Activated CD4-positive, alpha-beta T cell treated with anti-CD3 and anti-CD28 coated beads, Interleukin-2, Interleukin-6, amounts not matched to agents 100 ng/mL and 50 ng/mL, durations not matched to agents 16 hours and 8 hours (primary cell): ENCODE measurements at regions not wholly inside any gene's neighbourhood (a gene's known extent, or its start where the extent isn't known, plus 50 kb on each side); places are given as distances from the start of the nearest gene placed in this dataset.

Experiments used
- DNase-seq: peaks from one replicate; pipeline ENCODE4 v3.0.0-alpha.2; 2020

DNA sequence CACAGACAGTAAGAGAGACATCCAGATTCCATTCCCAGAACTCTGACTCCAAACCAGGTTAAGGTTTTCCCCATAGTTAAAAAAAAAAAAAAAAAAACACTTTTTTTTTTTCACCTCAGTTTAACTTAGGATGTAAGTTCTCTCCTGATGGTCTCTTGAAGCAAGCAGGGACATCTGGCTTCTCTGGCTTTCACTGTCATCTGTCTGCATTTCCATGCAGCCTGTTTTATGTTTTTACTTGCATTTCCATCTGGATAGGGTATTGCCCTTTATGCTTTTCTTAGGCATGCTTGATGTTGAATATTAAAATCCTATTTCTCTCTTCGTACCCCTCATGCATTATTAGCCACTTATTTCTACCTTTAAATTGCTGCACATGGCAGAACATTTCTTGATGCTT is 135.3 kb upstream of the WWC1 start:
- no peak for DNase-seq

- no peak for DNase-seq
Measured at GRCh38 chr5:168157141-168157540, 134.3 kb upstream of the WWC1 start.

GRCh38 chr5:168159425-168159824 is 132.0 kb upstream of the WWC1 start:
- DNase-seq: no peak

GRCh38 chr5:168162464-168162863 is 129.0 kb upstream of the WWC1 start:
- no peak for DNase-seq

DNA sequence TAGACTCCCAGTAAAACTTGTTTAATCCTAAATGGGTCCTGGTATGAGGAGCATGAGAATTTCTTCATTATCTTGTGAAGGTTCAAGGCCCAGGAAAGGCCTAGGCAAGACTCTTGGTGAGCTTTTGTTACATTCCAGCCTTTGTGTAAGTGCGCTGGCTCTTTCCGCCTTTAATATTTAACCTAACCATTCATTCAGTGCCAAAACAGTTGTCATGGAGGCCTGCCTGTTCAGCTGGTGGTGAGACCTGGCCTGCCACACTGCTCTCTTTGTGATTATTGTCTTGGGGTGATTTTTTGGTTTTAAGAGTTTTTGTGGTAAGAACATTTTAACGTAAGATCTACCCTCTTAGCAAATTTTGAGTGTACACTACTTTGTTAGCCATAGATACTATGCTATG is 127.5 kb upstream of the WWC1 start:
- DNase-seq: no peak

- no peak for DNase-seq
Measured at GRCh38 chr5:168165221-168165914, 126.1 kb upstream of the WWC1 start.

- no peak for DNase-seq
Measured at GRCh38 chr5:168165977-168166376, 125.5 kb upstream of the WWC1 start.

DNA sequence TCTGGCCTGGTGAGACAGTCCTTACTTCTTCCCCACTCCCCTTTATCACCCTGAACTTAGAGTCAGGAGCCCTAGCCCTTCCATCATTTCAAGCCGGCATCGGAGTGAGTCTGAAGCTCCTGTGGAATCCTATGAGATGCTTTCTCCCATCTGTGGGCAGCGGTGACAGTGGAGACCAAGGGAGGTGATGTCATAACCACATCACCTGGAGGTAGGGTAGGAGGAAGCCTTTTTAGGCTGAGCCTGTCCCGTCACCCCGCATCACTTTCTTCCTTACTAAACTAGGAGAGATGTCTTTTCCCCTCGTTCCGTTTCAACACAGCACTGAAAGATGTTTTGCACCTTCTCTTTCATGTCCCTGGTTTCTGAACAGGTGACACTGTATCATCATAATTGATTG is 124.1 kb upstream of the WWC1 start:
- DNase-seq: no peak

- DNase-seq: no peak
Measured at GRCh38 chr5:168168978-168169698, 122.3 kb upstream of the WWC1 start.

DNA sequence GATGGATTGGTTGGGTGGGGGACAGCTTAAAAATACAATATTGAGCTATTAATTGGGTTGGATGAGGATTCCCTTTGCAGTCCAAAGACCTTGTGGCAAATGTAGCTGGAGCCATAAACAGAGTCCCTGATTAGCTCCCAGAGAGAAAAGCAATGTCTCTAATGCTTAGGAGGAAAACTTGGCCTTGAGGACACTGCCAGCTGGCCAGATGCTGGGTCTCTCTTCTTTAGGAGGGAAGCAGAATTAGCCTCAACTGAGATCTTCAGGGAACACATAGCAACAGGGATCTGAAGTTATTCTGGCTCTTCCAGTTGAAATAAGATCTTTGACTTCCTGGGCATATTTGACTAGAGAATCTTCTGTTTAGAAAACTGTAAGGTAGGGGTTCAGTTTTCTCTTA is 121.7 kb upstream of the WWC1 start:
- DNase-seq: no peak

- no peak for DNase-seq
Measured at GRCh38 chr5:168171901-168172759, 119.3 kb upstream of the WWC1 start.

- no peak for DNase-seq
Measured at GRCh38 chr5:168172760-168173223, 118.7 kb upstream of the WWC1 start.

- DNase-seq: no peak
Measured at GRCh38 chr5:168174376-168174775, 117.1 kb upstream of the WWC1 start.

DNA sequence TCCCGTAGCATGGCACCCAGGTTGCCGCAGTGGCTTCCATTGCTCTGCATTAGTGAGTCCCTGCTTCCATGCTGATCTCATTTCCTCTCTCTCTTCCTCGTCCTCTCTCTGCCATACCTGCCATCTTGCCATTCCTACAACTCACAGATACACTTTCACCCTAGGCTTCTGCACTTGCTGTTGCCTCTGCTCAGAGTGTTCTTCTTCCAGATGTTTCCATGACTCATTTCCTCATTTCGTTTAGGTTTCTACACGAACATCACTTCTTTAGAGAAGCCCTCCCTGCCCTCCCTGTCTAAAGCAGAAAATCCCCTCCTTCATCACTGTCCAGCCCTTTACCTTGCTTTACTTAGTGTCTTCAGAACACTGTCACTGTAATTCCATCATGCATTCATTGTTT is 115.2 kb upstream of the WWC1 start:
- DNase-seq: no peak

- DNase-seq: no peak
Measured at GRCh38 chr5:168176941-168177340, 114.5 kb upstream of the WWC1 start.

GRCh38 chr5:168177831-168178450 is 113.5 kb upstream of the WWC1 start:
- DNase-seq: no peak

GRCh38 chr5:168179192-168179593 is 112.3 kb upstream of the WWC1 start:
- DNase-seq: no peak

- DNase-seq: no peak
Measured at GRCh38 chr5:168182269-168182668, 109.2 kb upstream of the WWC1 start.

GRCh38 chr5:168184103-168184502 is 107.3 kb upstream of the WWC1 start:
- DNase-seq: no peak

DNA sequence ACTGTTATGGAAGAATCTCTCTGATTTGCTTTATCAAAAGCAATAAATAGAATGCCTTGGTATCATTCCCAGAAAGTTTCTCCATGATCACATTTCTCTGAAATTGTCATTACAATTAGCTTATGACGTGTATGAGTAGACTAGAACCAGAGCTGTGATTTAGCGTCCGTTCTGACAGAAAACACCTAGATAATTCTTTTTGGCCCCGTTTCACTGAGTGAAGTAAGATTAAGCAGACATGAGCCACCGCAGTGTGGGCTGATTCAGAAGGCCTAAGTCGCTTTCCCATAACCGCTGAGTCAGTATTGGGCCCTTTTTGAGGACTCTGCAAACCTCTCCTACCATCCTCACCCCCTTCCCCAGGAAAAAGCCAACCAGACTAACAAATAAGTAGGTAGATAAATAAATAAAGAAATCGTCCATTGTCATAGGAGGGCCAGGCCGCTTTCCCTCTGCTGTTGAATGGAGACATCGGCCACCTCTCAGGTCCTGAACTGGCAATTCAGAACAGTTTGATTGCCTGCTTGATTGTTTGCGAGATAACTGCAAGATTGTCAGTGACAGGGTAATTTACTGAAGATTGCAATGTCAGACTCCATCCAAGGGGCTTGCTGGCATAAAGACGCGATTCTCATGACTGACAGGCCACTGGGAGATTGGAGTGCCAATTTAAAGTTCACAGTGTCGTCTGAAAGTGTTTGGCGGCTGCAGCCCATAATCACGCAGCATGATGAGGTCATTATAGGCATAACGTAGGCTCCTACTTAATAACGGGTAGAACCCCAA is 105.0 kb upstream of the WWC1 start:
- DNase-seq: no peak

- no peak for DNase-seq
Measured at GRCh38 chr5:168187614-168188013, 103.8 kb upstream of the WWC1 start.

DNA sequence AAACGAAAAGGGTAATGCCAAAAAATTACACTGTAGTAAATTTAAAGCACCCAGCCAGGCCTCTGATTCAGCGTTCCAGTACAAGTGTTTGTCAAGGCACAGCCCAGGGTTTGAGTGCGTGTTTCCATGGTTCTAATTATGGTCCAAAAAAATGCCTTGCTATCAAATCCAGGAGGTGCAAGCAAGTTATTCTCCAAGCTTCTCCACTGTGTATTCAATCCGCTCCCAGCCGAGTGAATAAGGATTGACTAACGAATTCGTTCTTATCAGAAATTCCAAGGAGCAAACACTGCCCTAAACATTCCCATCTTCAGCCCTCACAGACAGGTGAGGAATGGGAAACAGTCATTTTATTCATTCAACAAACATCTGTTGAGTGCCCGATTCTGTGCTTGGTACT is 103.3 kb upstream of the WWC1 start:
- DNase-seq: no peak
